MM.1S (cell line): ENCODE measurements at regions not wholly inside any gene's neighbourhood (a gene's known extent, or its start where the extent isn't known, plus 50 kb on each side); places are given as distances from the start of the nearest gene placed in this dataset.

Experiments
- EZH2 ChIP-seq: fragments of 300-600 bp; sonication (generic); optimal IDR thresholded peaks from 2 replicates; pipeline ENCODE3; 2017; ENCODE audit warnings: low read depth, mild to moderate bottlenecking, antibody characterized with exemption, low read length, mixed read lengths
- EZH2phosphoT487 ChIP-seq: fragments of 300-600 bp; sonication (generic); IDR thresholded peaks from 2 replicates; pipeline ENCODE4 v1.6.1; 2018; ENCODE audit warnings: antibody characterized with exemption, low read length
- TF ChIP-seq, protein P1 (sequence below): fragments of 300-600 bp; sonication (generic); IDR thresholded peaks from 2 replicates; pipeline ENCODE4 v1.5.1; 2016; ENCODE audit warnings: antibody characterized with exemption, low read length, mixed read lengths

DNA sequence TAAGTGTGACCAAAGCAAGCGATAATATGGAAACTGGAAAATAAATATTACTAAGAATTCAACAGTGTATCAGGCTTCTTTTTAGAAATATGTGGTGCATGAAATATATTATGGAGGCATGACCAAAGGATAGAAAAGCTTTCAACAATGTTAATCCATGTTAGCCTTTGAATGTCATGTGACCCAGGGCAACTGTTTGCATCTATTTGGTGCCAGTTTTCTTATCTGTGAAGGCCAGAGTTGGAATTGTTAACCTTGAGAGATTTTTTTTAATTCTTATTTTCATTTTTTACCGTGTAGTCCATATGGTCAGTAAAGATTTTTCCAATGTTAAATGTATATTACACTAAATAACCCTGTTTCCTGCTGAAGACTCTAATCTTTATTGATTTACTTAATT is 411.1 kb downstream of the BCKDHB start:
- TF ChIP-seq EZH2, result no peak
- TF ChIP-seq, protein P1, sequence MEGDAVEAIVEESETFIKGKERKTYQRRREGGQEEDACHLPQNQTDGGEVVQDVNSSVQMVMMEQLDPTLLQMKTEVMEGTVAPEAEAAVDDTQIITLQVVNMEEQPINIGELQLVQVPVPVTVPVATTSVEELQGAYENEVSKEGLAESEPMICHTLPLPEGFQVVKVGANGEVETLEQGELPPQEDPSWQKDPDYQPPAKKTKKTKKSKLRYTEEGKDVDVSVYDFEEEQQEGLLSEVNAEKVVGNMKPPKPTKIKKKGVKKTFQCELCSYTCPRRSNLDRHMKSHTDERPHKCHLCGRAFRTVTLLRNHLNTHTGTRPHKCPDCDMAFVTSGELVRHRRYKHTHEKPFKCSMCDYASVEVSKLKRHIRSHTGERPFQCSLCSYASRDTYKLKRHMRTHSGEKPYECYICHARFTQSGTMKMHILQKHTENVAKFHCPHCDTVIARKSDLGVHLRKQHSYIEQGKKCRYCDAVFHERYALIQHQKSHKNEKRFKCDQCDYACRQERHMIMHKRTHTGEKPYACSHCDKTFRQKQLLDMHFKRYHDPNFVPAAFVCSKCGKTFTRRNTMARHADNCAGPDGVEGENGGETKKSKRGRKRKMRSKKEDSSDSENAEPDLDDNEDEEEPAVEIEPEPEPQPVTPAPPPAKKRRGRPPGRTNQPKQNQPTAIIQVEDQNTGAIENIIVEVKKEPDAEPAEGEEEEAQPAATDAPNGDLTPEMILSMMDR, result no peak
- no peak for TF ChIP-seq EZH2phosphoT487
